Heart left ventricle (tissue), 13 donors: ENCODE measurements at regions not wholly inside any gene's neighbourhood (a gene's known extent, or its start where the extent isn't known, plus 50 kb on each side); places are given as distances from the start of the nearest gene placed in this dataset.

Experiments used
- POLR2A ChIP-seq, 2 donors: fragments of 450-650 bp; IDR thresholded peaks; one replicate each; pipeline ENCODE4 v1.6.1; 2017; ENCODE audit warnings: antibody characterized with exemption in 2 of 2, mild to moderate bottlenecking in 2 of 2, moderate library complexity in 2 of 2
- TF ChIP-seq, protein P1 (sequence below), 12 donors: fragments of 200-600 bp; sonication (generic) in 4 of 12; IDR thresholded peaks; one replicate each; pipeline versions ENCODE4 v1.5.0 to v1.8.0; 2018 to 2022; ENCODE audit warnings: antibody characterized with exemption in 12 of 12, mild to moderate bottlenecking in 5 of 12
- donor health status: ischemic (EF 13 %, LVEDD 7.1; RV severe dilation, severe dysfunction).
- donor health status: DM: no; HTN: yes; CAD: no.
- donor health status: DM: no; HTN: no; CAD: no.
- donor health status: ischemic (EF 25% LVEDD 6.9; RV normal size, moderate dysfunction).
- donor health status: ischemic (EF 25% LVEDD 5.7; RV mildly dilated, moderate dysfunction).
- donor health status: ischemic (EF 35%, LVEDD 5.7; RV mildly dilated, moderate dysfunction).
- donor health status: nonischemic (EF 11% LVEDD 7.7; RV severe dilation, severe dysfunction).
- donor health status: DM: yes; HTN: yes; CAD: no.
- donor health status: PGD.
- donor health status: ischemic (EF 29% LVEDD 5.4; RV normal size, mild dysfunction).
- donor health status: nonischemic (EF 23%, LVEDD 6.1; RV moderate dilation, normal function).

DNA sequence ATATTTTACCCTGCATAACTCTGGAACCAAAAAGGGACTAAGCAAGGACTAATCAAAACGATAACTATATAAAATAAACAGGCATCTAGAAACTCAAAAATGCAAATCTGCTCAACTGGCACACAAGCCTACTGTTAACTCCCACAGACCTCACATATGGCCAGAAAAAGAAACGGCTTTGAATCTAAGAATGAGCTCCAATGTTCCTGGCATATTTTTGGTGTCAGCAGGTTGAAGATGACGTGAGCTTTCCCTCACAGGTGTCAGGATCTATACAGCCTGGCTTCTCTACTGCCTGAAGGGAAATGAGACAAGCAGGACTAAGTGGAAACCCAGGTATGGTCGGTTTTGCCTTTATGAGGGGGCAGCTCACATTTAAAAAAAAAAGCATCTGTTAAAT, 120.1 kb upstream of the SPATA12 start:
- TF ChIP-seq, protein P1, sequence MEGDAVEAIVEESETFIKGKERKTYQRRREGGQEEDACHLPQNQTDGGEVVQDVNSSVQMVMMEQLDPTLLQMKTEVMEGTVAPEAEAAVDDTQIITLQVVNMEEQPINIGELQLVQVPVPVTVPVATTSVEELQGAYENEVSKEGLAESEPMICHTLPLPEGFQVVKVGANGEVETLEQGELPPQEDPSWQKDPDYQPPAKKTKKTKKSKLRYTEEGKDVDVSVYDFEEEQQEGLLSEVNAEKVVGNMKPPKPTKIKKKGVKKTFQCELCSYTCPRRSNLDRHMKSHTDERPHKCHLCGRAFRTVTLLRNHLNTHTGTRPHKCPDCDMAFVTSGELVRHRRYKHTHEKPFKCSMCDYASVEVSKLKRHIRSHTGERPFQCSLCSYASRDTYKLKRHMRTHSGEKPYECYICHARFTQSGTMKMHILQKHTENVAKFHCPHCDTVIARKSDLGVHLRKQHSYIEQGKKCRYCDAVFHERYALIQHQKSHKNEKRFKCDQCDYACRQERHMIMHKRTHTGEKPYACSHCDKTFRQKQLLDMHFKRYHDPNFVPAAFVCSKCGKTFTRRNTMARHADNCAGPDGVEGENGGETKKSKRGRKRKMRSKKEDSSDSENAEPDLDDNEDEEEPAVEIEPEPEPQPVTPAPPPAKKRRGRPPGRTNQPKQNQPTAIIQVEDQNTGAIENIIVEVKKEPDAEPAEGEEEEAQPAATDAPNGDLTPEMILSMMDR (IDR thresholded peaks at IDR 0.05), result no peak
- no peak for TF ChIP-seq POLR2A (IDR thresholded peaks at IDR 0.05)
